ENCODE measurements at regions not wholly inside any gene's neighbourhood (a gene's known extent, or its start where the extent isn't known, plus 50 kb on each side); places are given as distances from the start of the nearest gene placed in this dataset.

DNA sequence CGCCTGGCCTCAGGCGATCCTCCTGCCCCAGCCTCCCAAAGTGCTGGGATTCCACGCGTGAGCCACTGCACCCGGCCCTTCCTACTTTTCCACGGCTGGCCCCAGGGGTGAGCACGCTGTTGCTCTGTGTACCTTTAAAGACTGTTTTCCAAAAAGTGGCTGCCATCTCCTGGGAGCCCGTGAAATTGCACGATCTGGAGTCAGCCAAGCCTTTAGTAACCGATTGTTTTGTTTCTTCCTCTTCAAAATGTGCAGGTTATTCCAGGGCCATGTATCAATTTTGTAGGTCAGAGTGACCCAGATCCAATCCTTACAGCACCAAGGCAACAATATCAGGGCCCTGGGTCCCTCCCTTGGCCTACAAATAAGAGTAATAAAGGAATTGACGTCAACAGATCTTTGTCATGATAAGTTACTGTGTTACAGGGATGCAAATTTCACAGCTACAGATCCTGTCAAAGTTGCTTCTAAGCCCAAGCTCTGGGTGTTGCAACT, 135.6 kb upstream of the ZNF236 start:
- DNase-seq (ENCODE audit: low spot score), result peak; percentile 76

DNA sequence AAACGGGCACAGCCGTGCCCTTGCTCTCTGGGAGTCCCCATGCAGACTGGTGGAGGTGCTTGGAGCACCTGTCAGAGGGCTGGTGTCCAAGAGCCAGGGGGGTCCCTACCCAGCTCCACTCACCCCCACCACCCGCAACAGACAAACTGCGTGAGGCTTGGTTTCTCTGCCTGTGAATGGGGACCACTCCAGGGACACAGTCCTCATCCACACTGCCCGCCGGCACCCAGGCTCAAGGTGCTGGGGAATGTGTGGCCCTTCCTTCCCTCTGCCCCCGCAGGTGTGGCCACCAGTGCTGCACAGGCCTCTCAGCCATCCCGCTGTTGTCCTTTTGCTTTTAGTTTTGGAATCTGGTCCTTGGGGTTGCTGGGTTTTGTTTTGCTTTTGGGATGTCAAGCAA, 136.5 kb upstream of the ZNF236 start:
- DNase-seq (ENCODE audit: low spot score), result no peak

DNA sequence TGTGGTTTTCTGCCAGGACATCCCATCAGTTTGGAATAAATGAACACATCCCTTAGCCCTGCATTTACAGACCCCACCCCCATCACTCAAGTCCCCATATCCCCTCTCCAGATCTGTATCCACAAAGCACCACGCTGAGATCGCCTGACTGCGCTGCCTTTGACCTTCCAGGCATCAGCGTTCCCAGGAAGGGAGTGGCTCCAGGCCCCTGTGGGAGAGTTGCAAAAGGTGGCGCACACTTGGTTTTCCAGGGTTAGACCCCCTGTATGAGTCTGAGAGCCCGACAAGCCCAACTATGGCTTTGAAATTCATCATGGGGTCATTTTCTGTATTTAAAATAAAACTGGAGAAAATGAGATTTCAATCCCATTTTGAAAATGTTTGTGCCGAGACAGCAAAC, 137.0 kb upstream of the ZNF236 start:
- DNase-seq (ENCODE audit: low spot score), result no peak

DNA sequence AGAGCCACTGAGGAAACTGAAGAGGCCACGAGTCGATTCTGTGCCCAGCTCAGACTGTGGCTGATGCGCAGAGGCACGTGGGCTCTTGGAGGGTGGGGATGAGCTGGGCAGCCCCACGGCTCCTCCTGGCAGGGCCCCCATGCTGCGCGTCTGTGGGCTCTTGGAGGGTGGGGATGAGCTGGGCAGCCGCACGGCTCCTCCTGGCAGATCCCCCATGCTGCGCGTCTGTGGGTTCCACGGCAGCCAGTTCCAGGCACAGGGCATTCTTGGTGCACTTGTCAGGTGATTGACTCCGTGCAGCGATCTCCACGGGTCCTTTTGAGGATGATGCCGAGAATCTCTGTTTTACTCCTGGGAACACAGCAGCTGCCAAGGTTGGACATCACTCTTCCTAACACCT, 138.1 kb upstream of the ZNF236 start:
- no peak for DNase-seq (ENCODE audit: low spot score)

DNA sequence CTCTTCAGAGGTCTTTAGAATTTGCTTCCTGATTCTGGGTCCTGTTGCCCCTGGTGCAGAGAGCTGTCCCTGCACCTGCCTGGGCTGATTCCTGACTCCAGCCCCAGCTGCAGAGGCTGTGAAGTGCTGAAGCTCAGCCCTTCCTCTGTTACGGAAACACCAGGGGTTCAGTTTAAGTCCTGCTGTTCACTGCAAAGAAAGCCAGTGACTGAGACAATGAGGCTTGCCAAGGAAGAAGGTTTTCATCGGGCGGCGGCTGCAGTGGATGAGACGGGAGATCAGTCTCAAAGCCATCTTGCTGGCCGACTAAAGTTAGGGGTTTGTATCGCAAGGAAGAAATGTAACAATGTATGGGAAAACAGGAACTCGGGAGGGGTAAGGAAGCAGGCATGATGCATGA, 142.4 kb upstream of the ZNF236 start:
- peak; percentile 52 for DNase-seq (ENCODE audit: low spot score)

DNA sequence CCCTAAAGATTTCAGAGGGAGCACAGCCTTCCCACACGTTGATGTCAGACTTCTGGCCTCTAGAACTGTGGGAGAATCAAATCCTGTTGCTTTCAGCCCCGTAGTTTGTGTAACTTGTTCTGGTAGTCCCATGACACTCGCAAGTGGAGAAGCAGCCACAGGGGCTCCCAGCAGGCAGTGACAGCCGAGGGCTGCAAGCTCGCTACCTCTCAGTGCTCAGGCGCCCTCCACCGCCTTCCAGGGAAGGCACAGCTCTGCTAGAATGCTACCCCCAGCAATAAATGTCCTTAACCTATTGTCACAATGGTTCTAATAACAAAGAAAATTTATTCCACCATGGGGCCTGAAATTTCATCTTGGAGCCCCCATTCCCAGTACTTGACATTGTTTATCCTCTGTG, 143.1 kb upstream of the ZNF236 start:
- no peak for DNase-seq (ENCODE audit: low spot score)

DNA sequence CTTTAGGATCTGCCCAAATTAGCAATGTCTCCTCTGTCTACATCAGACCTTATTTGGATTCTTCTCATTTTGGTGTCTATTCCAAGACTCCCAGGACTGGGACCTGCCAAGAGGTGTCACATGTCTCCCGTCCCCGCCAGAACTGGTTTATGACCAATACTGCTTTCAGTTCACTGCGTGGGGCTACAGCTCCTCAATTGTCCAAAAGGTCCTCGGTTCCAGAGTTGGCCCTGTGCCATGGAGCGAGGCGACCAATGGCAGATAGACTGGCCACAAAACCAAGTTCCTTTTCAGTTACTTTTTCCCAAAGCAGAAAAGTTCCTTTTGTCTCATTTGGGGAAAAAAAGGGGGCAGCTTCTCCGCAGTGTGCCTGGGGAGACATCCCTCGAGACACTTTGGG, 144.1 kb upstream of the ZNF236 start:
- DNase-seq (ENCODE audit: low spot score), result no peak

DNA sequence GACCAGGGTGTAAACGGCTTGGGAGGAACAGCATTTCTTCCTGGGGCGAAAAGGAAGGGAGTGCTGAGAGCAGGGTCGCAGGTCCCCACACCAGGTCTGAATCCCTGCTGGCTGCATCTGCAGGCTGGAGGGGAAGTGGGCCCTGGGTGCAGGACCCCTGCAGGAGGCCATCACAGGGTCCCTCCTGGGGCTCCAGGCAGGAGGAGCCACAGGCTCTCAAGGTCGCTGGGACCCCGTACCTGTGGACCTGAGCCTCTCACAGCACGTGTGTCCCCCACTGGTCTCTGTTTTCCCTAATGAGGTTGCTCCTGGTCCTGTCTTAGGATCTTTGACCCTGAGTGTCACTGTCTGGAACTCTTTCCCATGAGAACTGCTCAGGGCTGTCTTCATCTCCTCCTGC, 147.8 kb upstream of the ZNF236 start:
- DNase-seq (ENCODE audit: low spot score), result no peak

DNA sequence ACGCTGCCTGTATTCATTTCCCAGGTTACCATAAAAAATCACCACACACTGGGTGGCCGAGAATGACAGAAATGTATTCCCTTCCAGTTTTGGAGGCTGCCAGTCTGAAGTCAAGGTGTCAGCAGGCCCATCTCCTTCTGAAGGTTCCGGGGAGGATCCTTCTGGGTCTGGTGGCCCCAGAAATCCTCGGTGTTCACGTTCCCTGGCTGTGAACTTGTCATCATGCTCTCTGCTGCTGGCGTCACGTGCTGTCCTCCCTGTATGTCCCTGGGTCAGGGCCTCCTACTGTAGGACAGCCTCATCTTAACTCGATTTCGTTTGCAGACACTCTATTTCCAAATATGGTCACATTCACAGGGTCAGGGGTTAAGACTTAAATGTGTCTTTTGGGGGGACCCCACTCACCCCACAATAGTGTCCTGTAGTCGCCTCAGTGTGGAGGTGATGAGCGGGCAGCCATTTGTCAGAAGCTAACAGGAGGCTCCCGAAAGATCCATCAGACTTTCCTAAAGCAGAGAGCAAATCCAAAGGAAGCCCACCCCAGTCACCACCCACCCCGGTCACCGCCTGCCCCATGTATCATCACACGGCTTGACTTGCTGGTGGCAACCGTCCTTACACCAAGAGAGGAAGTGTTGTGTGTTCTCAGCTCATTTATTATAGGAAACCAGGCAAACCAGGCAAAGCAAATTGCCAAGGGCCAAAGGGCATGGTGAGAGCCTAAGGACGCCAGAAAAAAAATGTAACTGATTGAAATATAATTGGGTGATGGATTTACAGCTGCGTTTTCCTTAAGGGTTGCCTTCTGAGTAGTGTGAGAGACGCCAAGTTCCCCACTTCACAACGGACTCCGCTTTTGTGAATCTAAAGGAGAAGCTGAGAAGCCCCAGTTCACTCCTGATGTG, 148.8 kb upstream of the ZNF236 start:
- DNase-seq (ENCODE audit: low spot score), result no peak

DNA sequence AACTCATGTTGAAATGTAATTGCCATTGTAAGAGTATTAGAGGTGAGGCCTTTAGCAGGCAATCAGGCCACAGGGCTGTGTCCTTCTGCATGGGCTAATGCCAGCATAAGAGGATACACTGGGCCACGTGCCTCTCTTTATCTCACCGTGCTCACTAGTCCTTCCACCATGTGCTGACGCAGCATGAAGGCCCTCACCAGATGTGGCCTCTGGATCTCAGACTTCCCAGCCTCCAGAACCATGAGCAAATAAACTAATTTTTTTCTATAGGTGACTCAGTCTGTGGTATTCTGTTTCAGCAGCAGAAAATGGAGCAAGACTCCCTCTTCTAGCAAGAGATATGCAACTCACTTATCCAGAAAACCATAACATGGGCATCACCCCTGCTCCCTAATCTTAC, 149.7 kb upstream of the ZNF236 start:
- DNase-seq (ENCODE audit: low spot score), result no peak

DNA sequence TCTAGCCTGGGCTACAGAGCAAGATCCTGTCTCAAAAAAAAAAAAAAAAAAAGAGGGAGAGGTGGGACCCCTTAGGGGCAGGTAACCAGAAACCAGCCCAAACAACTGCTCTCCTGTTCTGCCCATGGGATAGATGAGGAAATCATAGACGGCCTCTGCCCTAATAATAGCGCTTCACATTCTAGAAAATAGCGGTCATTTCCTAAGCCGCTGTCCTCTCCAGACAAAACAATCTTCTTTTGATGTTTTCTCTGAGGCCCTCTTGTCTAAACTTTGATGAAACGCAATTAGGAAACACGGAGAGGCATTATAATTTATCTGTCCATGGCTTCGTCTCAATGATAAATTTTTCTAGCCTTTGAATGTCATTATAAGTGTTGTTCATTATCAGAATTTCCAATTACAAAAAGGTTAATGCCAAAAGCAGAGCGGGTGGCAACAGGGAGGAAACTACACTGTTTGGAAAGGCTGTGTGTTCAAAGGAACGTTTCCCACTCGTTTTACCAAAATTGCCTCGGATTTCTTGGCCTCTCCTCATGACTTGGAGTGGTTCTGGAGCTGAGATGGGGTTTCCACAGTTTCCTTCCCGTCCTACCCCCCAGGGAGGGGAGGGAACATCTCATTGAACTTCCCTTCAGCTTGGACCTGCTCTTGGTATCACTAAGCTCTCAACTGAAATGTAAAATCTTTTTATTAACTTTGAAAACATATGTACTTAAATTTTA, 151.6 kb upstream of the ZNF236 start:
- no peak for DNase-seq (ENCODE audit: low spot score)

DNA sequence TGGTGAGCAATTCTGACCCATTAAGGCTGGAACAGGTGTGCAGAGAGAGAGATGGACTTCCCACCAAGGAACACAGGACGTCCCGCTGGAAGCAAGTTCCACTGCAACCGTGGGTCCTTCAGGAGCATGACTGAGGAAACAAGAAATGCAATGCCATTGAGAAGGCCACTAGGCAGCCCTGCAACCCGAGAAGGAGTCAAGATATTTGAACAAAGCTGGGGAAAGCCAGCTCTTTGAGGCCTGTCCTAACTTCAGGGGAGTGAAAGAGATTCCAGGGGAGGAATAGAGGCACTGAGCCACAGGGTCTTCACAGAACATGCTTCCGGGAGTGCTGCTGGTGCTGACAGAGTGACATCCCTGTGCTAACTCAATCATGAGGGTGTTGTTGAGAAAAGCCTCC, 153.8 kb upstream of the ZNF236 start:
- no peak for DNase-seq (ENCODE audit: low spot score)

DNA sequence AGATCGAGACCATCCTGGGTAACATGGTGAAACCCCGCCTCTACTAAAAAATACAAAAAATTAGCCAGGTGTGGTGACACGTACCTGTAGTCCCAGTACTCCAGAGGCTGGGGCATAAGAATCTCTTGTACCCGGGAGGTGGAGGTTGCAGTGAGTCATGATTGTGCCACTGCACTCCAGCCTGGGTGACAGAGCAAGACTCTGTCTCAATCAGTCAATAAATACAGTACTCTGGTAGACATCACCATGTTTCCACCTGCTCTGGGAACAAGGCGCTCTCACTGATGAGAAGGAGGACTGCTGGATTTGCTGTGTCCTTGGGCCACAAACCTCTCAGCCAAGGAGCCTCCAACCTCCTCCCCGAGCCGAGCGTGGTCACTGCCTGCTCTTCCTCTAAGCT, 154.2 kb upstream of the ZNF236 start:
- DNase-seq (ENCODE audit: low spot score), result no peak

DNA sequence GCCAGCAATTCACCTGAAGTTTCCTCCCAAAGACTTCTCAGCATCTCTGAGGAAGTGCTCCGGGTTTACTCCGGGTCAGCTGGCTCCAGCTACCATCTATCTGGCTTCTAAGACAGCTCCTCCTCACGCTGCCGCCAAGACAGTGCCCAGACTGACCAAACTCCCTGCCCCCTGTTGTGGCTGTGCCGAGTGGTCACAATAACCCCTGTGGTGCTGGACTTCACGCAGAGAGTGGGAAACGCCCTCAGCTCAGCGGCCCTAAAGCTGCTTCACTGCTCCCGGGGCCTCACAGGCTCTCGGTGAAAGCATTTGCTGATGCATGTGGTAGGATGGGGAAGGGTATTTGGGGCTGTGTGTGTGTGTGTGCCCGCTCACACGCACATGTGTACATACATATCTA, 154.8 kb upstream of the ZNF236 start:
- DNase-seq (ENCODE audit: low spot score), result no peak

DNA sequence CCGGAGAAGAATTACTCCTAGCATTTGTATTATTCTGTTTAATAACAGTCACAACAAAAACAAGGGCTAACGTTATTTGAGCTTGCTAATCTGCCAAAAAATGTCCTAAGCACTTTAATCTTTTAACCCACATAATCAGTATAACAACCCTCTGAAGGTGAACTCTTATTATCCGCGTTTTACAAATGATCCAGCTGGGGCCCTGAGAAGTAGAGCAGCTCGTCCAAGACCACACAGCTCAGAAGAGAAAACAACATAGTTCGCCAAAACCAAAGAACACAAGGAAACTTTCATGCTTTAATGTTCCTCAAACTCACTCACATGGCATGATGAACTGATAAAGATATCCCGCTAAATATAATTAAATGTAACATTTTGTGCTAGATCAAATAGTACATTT, 159.7 kb upstream of the ZNF236 start:
- no peak for DNase-seq (ENCODE audit: low spot score)

DNA sequence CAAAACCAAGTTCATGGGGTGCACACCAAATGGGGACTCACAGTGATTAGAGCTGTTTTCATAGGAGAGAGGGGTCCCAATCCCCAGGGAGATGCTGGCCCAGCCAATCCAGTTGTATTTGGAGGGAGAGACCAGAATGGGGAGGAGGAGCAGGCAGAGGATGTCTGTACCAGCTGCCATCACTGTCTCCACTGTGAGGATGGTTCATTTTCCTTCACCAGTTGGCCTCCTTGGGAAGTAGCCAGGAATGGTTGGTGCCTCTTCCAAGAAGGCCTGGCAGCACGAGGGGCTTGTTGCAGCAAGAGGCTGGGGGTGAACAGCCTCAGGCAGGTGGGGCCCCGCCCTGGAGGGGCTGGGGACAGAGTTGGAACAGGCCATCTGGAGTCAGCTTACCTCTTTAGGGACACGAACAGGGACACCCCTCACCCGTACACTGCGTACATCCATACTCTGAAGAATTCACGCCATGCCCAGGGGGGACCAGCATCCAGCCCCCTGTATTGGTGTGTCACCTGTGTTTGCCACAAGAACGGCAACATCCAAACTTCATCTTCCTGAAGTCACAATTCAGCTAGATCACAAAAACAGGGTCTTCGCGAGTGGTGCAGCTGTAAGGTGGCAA, 161.7 kb upstream of the ZNF236 start:
- no peak for DNase-seq (ENCODE audit: low spot score)

DNA sequence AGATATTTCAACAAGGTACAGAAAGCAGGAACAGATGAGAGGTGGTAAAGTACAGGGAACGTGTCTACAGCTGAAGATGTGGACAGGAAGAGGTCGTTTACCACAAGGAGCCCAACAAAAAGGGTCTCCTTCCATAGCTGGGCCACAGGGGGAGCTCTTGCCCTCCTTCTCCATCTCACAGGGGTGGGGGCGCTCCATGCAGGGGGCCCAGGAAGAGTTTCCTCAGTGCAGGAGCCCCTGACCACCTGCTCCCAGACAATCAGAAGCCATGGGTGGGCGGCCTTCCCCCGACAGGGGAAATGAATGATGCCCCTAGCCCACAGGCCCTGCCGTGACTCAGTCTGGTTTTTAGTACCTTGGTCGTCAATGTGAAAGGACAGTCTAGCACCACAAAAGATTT, 163.6 kb upstream of the ZNF516 start:
- DNase-seq (ENCODE audit: low spot score), result no peak

DNA sequence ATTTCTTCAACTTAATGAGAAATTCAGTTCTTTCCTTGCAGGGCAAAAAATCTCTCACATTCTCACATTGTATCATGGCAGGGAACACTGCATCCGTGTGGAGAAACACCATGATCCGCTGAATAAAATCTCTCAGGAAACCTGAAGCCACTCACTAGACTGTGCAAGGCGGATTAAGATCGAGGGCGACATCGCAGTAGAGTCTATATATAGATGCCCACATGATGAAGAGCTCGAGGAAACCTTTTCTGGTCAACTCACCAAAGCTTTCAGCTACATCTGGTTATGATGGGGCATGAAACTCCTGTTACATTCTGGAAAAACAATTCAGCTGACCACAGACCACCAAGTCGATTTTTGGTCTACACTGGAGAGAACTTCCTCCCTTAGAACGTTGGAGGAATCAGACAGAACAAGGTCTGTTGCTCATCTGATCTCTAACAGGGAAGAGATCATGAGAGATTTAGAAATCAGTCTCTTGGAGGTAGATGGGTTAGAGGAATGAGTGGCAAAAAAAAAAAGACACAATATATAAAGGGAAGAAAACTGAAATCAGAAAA, 162.9 kb upstream of the ZNF516 start:
- DNase-seq (ENCODE audit: low spot score), result no peak

DNA sequence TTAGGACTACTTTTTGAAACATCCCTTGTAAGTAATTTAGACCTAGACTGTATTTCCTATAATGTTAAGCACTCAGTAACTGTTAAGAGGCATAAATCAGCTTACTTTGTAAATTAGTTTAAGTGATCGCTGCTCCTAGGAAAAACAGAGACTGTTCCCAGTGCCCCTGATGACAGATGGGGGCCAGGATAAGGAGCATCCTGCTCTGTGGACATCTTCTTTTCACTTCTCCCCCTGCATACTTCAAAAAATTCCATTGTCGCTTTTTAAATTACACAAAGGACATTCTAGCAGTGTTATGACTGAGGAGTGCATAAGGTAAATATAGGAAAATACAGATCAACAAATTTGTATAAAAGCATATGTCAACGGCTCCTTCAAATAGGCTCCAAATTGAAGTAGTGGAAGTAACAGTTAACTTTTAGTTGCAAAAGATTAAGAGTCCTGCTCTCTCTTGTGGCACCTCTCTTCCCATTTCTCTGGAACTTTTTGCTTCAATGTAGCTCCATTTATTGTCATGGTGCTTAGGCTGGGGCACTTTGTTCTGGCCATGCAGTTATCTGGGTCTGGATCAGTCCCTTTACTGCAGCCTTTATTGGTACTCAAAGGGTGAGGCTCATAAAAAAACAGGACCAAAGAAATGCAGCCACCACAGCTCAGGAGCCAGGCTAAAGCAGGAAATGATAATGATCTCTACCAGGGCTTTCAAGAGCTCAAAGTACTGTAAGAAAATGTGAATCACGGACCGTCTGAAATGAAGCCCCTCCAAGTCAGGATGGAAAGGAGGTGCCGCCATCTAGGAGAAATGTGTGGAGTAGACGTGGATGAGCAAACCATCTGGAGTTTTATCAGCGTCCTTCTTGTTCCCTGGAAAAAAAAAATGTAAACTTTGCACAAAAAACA, 162.1 kb upstream of the ZNF516 start:
- peak; percentile 63 for DNase-seq (ENCODE audit: low spot score)

DNA sequence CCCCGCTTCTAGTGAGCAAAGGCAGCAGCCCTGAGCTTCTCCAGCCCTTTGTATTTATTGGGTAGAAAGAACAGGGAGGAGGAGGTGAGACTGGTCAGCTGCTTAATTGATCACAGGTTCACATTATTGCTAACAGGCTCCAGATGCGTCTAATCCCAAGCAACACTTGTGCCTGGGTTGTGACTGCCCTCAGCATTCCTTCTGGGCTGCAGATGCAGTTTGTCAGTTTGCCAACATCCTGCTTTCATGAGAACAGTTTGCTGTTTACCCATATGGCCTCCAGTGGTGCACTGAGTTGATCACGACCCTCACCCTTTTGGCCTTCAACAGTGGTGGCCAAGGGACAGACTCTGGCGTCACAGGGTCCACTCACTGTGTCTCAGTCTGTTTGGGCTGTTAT, 159.5 kb upstream of the ZNF516 start:
- no peak for DNase-seq (ENCODE audit: low spot score)

DNA sequence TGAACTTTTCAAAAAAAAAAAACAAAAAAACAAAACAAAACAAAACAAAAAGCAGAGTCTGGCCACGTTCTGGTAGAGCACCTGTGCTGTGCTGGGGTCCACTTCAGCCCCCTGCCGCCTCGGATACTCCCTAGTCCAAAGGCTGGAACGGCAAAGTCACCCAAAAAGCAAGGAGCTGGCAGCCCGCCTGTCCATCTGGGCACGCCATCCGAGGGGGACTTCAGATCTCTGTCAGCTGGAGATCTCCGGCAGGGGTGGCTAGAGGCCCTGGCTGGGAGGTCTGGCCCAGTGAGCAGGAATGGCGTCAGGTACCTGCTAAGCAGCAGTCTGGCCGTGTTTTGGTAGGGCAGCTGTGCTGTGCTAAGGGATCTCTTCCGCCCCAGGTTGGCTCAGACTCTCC, 152.3 kb upstream of the ZNF516 start:
- DNase-seq (ENCODE audit: low spot score), result no peak

Measured in umbilical cord (tissue), 1 donor.